Fibroblast of mammary gland (primary cell): ENCODE measurements at regions not wholly inside any gene's neighbourhood (a gene's known extent, or its start where the extent isn't known, plus 50 kb on each side); places are given as distances from the start of the nearest gene placed in this dataset.
A peak's percentile ranks its signal among the peaks of the same experiment; 100 is the strongest.

Experiments
- DNase-seq: peaks from one replicate; pipeline ENCODE4 v3.0.0-alpha.2; 2010; ENCODE audit warnings: low read depth
- H3K4me3 ChIP-seq: 2 replicates; pipeline ENCODE4 v1.5.1; 2011; ENCODE audit warnings: low read depth, mild to moderate bottlenecking, low read length, moderate library complexity; ENCODE audit not compliant: control insufficient read depth
- TF ChIP-seq, protein P1 (sequence below): conservative IDR thresholded peaks from 2 replicates; pipeline ENCODE4 v1.5.1; 2011; ENCODE audit warnings: low read depth, low read length, inconsistent platforms; ENCODE audit not compliant: control insufficient read depth, insufficient read depth

DNA sequence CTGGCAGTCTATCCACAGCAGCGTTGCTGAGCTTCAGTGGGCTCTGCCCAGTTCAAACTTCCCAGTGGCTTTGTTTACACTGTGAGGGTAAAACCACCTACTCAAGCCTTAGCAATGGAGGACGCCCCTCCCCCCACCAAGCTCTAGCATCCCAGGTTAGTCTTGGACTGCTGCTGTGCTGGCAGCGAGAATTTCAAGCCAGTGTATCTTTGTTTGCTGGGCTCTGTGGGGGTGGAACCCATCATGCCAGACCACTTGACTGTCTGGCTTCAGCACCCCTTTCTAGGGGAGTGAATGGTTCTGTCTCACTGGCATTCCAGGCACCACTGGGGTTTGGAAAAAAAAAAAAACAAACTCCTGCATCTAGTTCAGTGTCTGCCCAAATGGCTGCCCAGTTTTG is 249.7 kb upstream of the SYNCRIP start:
- TF ChIP-seq, protein P1, sequence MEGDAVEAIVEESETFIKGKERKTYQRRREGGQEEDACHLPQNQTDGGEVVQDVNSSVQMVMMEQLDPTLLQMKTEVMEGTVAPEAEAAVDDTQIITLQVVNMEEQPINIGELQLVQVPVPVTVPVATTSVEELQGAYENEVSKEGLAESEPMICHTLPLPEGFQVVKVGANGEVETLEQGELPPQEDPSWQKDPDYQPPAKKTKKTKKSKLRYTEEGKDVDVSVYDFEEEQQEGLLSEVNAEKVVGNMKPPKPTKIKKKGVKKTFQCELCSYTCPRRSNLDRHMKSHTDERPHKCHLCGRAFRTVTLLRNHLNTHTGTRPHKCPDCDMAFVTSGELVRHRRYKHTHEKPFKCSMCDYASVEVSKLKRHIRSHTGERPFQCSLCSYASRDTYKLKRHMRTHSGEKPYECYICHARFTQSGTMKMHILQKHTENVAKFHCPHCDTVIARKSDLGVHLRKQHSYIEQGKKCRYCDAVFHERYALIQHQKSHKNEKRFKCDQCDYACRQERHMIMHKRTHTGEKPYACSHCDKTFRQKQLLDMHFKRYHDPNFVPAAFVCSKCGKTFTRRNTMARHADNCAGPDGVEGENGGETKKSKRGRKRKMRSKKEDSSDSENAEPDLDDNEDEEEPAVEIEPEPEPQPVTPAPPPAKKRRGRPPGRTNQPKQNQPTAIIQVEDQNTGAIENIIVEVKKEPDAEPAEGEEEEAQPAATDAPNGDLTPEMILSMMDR = no peak
- no peak for DNase-seq
- H3K4me3 ChIP-seq = no peak overlapping the region

- TF ChIP-seq, protein P1 = no peak
- no peak for DNase-seq
- no peak overlapping the region for H3K4me3 ChIP-seq
Measured at GRCh38 chr6:85887461-85887860, 244.8 kb upstream of the SYNCRIP start.

- TF ChIP-seq, protein P1 = no peak
- no peak overlapping the region for H3K4me3 ChIP-seq
- DNase-seq = no peak
Measured at GRCh38 chr6:85868685-85869084, 226.0 kb upstream of the SYNCRIP start.

DNA sequence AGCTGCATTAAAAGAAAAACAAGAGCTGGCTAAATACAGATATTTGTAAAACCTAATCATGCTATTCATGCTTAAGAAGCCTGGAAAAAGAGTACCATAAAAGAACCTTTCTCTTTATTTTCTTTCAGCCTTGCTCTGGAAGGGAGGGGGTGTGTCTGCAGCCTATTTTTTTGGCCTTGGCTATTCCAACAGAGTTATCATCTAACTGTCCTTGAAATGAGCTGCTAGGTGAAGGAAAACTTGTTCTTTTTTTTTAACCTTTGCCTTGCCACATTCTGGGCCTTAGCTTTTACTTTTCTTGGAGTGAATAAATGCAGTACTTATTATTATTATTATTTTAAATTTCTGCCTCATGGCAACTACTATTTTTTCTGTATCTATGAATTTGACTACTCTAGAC is 224.9 kb upstream of the SYNCRIP start:
- H3K4me3 ChIP-seq = no peak overlapping the region
- TF ChIP-seq, protein P1 = no peak
- DNase-seq = no peak

DNA sequence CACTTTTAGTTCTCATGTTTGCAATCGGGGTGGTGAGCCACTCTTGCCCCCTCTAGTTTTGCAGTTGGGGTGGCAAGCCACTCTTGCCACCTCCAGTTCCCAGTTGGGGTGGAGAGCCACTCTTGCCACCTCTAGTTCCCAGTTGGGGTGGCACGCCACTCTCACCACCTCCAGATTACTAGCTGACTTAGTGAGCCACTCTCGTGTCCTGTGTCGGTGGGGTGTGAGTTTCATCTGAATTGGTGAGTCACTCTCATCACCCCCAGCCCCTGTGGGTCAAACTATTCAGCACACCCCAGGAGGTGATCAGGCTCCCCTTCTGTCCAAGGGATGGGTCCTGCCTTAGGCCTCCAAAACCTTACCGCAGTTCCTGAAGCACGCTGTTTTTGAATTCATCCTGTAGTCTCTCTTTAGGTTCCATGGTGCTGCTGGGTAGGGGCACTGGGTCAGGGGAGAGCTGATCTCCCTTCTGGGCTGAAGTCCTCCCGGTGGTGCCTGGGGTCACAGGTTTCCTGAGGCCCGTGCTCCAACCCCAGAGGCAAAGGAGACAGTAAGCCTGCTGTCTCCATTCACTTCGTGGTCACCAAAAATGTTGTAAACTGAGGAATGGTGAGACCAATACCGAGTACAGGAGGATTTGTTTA is 224.2 kb upstream of the SYNCRIP start:
- DNase-seq = no peak
- TF ChIP-seq, protein P1 = no peak
- no peak overlapping the region for H3K4me3 ChIP-seq

GRCh38 chr6:85866370-85866730 is 223.7 kb upstream of the SYNCRIP start:
- TF ChIP-seq, protein P1 = no peak
- H3K4me3 ChIP-seq = peak overlapping the region; percentile 50
- DNase-seq = peak; percentile 45
